ENCODE measurements at regions not wholly inside any gene's neighbourhood (a gene's known extent, or its start where the extent isn't known, plus 50 kb on each side); places are given as distances from the start of the nearest gene placed in this dataset.

GRCh38 chr15:47876986-47877385, 159.7 kb downstream of the SEMA6D start:
- no peak for DNase-seq (ENCODE audit: low spot score)
- Mint-ChIP-seq H3K36me3 (no peaks in the 10 kb centered on the region), H3K27me3 (ENCODE audit: low read depth) (peaks cover 50% of the 10 kb centered on the region), H3K4me1 (0 out of 2 replicates have a peak, but pooled peaks cover 4% of the 10 kb centered on the region), H3K27ac (no peak overlapping the region), H3K9me3 (no peaks in the 10 kb centered on the region), H3K4me3 (no peak overlapping the region)
- ChIA-PET POLR2A (no interaction called here), CTCF (no interaction called here)
- ATAC-seq, result no peak
- TF ChIP-seq ZNF219 (CRISPR knock-in tag; IDR thresholded peaks at IDR 0.05; ENCODE audit: borderline replicate concordance), result no peak
- TF ChIP-seq MXD4 (CRISPR knock-in tag; IDR thresholded peaks at IDR 0.05; ENCODE audit: borderline replicate concordance), result no peak
- TF ChIP-seq HMGA2 (CRISPR knock-in tag; IDR thresholded peaks at IDR 0.05), result no peak
- no peak for TF ChIP-seq CREM (CRISPR knock-in tag; IDR thresholded peaks at IDR 0.05)
- no peak for TF ChIP-seq OVOL2 (CRISPR knock-in tag; IDR thresholded peaks at IDR 0.05; ENCODE audit: borderline replicate concordance)
- no peak for TF ChIP-seq NFATC4 (CRISPR knock-in tag; IDR thresholded peaks at IDR 0.05)
- no peak for TF ChIP-seq GRHL2 (CRISPR knock-in tag; IDR thresholded peaks at IDR 0.05; ENCODE audit: insufficient replicate concordance, severe bottlenecking)
- TF ChIP-seq PRRX2 (CRISPR knock-in tag; IDR thresholded peaks at IDR 0.05), result no peak
- no peak for TF ChIP-seq ZNF121 (CRISPR knock-in tag; IDR thresholded peaks at IDR 0.05)
- no peak for TF ChIP-seq IRF1 (CRISPR knock-in tag; IDR thresholded peaks at IDR 0.05)
- TF ChIP-seq ZNF532 (CRISPR knock-in tag; IDR thresholded peaks at IDR 0.05; ENCODE audit: borderline replicate concordance), result no peak
- TF ChIP-seq HMGXB4 (CRISPR knock-in tag; IDR thresholded peaks at IDR 0.05), result no peak
- no peak for TF ChIP-seq MLX (CRISPR knock-in tag; IDR thresholded peaks at IDR 0.05)

GRCh38 chr15:47877836-47878235, 160.5 kb downstream of the SEMA6D start:
- Mint-ChIP-seq H3K27me3 (ENCODE audit: low read depth) (peaks cover 59% of the 10 kb centered on the region), H3K27ac (no peak overlapping the region), H3K9me3 (no peaks in the 10 kb centered on the region), H3K36me3 (no peaks in the 10 kb centered on the region), H3K4me3 (no peak overlapping the region), H3K4me1 (0 out of 2 replicates have a peak, but pooled peaks cover 4% of the 10 kb centered on the region)
- ATAC-seq (no peak), DNase-seq (ENCODE audit: low spot score) (no peak)
- CTCF ChIA-PET, result no interaction called here
- no peak for TF ChIP-seq SMAD3 (CRISPR knock-in tag; IDR thresholded peaks at IDR 0.05; ENCODE audit: borderline replicate concordance)
- TF ChIP-seq ZNF263 (CRISPR knock-in tag; IDR thresholded peaks at IDR 0.05; ENCODE audit: low read depth), result no peak
- no peak for TF ChIP-seq PRRX2 (CRISPR knock-in tag; IDR thresholded peaks at IDR 0.05)
- TF ChIP-seq USF2 (CRISPR knock-in tag; IDR thresholded peaks at IDR 0.05), result no peak
- TF ChIP-seq TCF7 (CRISPR knock-in tag; IDR thresholded peaks at IDR 0.05; ENCODE audit: low read depth), result no peak
- no peak for TF ChIP-seq HMGA2 (CRISPR knock-in tag; IDR thresholded peaks at IDR 0.05)
- no peak for TF ChIP-seq CREM (CRISPR knock-in tag; IDR thresholded peaks at IDR 0.05)
- TF ChIP-seq ZNF138 (CRISPR knock-in tag; conservative IDR thresholded peaks at IDR 0.05), result no peak
- POLR2A ChIA-PET, result no interaction called here
